GM18868 (cell line): ENCODE measurements at regions not wholly inside any gene's neighbourhood (a gene's known extent, or its start where the extent isn't known, plus 50 kb on each side); places are given as distances from the start of the nearest gene placed in this dataset.
"Not testable (repeated sequence)": the region's sequence is repeated elsewhere in the genome, so short reads cannot be mapped to it uniquely, and the experiment has no call there.

Experiments
- ATAC-seq: cut with Tn5 transposase; IDR thresholded peaks from one replicate; pipeline ENCODE4 v1.9.1; 2021; ENCODE audit warnings: mild to moderate bottlenecking, moderate library complexity; ENCODE audit not compliant: unreplicated experiment

DNA sequence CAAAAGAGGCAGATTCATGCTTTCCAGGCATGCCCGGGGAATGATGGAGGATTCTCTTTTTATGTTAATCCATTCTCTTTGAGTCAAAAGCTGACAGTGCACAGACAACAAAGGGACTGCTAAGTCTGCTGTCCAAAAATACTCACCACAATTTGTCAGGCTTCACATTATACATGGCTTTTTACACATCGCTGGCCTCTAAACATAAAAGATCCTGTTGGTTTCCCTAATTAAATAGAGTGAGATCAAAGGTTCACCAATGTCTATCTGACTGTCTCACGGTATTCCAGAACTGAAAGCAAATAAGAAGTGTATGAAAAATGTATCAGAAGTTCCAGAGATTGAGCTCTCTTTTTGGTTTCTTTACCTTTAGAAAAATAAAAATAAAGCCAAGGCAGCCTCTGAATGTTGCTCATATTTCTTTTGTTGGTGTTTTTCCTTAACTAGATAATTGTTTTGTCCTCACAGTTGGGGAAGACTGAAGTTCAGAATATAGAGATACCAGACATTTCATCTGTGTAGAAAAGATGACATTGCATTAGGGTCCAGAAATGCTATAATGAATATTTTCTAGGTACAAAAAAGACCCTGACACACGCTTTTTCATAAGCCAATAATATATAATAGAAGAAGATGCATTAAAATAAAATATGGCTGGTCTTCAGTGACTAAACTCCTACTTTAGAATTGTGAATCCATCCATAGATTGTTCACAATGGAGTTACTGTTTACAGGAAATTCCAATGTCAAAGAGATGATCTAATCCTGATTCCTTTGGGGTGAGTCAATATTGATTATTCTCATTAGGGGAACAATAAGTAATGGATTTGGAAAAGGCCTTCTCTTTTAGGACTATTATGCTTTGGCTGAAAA lies 688.2 kb upstream of the CDH6 start:
- no peak for ATAC-seq

DNA sequence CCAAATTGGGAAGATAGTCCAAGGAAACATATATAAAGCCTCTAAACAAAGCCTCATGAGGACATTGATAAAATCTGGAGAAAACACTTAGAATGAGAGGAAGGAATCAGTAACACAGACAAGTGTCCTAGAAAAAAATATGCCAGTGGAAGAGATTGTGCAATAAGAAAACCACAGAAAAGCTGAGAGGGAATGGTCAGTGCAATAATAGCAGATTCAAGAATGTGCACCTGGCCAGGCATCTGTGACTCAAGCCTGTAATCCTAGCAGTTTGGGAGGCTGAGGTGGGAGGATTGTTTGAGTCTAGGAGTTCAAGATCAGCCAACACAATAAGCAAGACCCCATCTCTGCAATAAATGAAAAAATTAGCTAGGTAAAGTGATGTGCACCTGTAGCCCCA lies 691.2 kb upstream of the CDH6 start:
- ATAC-seq: no peak

GRCh38 chr5:30501065-30501464 lies 692.4 kb upstream of the CDH6 start:
- ATAC-seq: no peak

GRCh38 chr5:30500513-30500912 lies 693.0 kb upstream of the CDH6 start:
- no peak for ATAC-seq

DNA sequence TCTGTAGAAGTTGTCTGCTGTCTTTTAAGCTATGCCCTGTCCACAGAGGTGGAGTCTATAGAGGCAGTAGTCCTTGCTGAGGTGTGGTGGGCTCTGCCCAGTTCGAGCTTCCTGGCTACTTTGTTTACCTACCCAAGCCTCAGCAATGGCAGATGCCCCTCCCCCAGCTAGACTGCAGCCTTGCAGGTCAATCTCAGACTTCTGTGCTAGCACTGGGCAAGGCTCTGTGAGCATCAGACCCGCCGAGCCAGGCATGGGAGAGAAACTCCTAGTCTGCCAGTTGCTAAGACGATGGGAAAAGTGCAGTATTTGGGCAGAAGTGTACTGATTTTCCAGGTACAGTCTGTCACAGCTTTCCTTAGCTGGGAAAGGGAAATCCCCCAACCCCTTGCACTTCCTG lies 694.1 kb upstream of the CDH6 start:
- ATAC-seq: no peak

- ATAC-seq: no peak
These were observed 694.5 kb upstream of the CDH6 start for GRCh38 chr5:30498972-30499371.

DNA sequence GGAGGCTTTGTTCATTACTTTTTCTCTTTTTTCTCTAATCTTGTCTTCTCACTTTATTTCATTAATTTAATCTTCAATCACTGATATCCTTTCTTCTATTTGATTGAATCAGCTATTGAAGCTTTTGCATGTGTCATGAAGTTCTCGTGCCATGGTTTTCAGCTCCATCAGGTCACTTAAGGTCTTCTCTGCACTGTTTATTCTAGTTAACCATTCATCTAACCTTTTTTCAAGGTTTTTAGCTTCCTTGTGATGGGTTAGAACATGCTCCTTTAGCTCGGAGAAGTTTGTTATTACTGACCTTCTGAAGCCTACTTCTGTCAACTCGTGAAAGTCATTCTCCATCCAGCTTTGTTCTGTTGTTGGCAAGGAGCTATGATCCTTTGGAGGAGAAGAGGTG lies 695.0 kb upstream of the CDH6 start:
- ATAC-seq: not testable (repeated sequence)

GRCh38 chr5:30494113-30494512 lies 699.4 kb upstream of the CDH6 start:
- not testable (repeated sequence) for ATAC-seq

DNA sequence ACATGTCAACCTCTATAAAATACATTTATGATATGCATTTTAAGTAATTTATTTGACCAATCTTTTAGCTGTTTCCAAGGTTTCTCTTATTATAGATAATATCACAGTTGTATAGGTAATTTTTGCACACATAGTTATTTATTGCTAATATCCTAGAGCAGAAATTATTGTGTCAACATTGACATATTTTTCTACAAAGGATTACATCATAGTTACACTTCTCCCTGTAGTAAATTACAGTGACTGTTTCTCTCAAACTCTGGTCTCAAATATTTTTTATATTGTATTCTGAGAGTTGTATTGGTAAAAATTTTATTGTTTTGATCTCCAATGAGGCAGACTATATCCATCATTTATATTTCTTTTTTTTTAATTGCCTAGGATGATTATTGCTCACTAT lies 714.4 kb upstream of the CDH6 start:
- no peak for ATAC-seq

- no peak for ATAC-seq
These were observed 718.1 kb upstream of the CDH6 start for GRCh38 chr5:30475429-30475828.

- ATAC-seq: no peak
These were observed 723.8 kb upstream of the CDH6 start for GRCh38 chr5:30469691-30470090.

GRCh38 chr5:30458681-30459080 lies 734.8 kb upstream of the CDH6 start:
- ATAC-seq: no peak

DNA sequence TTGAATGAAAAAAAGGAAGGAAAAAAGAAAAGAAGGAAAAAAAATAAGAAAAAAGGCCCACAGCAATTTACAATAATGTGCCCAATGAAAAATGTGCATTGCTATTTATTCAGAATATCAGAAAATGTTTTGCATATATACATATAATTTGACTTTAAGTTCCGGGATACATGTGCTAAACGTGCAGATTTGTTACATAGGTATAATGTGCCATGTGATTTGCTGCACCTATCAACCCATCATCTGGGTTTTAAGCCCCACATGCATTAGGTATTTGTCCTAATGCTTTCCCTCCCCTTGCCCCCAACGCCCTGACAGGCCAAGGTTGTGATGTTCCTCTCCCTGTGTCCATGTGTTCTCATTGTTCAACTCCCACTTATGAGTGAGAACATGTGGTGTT lies 738.0 kb upstream of the CDH6 start:
- not testable (repeated sequence) for ATAC-seq

GRCh38 chr5:30453168-30453567 lies 740.3 kb upstream of the CDH6 start:
- ATAC-seq: no peak

DNA sequence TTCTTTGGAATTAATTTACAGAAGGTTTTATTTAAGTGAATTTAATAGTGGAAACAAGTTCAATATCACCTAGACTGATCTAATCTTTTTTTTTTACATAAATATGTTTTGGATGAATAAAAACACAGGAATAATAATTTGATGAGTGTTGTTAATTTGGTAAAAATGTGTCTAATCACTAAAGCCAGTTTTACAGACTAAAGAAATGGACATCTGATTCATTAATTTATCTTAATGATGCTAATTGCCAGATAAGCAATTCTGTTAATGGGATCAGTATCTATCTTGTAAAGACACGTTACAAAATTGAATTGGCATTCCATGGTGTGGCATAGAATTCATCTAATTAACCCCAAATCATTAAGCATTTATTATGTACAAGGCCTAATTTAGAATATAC lies 743.3 kb upstream of the CDH6 start:
- ATAC-seq: no peak

DNA sequence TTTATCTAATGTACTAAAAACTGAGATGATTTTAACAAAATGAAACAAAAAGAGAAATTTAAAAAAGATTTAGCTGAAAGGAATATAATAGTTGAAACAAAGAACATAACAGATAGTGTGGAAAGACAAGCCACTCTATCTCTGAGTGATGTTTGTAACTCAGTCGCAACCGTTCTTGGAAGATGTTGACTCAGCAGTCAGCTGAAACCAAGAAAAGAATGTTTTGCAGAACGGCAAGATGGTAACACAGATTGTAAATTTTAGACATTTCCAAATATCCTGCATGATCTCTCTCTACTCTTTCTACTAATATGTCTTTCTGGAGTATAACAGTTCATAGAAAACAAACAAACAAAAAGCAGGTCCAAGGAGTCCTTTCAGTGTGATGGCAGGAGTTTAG lies 746.1 kb upstream of the CDH6 start:
- ATAC-seq: no peak

DNA sequence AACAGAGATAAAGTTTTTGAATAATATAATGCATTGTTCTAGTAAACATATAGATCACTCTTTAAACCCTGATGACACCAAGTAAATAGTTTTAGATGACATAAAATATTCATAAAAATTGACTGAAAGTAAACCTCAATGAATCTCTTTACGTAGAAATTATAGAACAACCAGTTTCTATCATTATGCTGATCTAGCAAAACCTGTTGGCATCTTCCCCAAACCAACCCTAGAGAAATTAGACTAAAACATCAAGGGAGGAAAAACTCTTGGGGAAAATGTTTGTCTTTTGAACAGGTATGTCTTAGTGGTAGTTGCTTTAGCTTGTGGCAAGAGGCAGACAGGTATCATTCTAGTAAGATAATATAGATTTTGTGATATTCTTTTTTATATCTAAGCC lies 747.0 kb upstream of the CDH6 start:
- no peak for ATAC-seq

- no peak for ATAC-seq
These were observed 754.7 kb upstream of the CDH6 start for GRCh38 chr5:30438785-30439184.

GRCh38 chr5:30436691-30437090 lies 756.8 kb upstream of the CDH6 start:
- no peak for ATAC-seq

- not testable (repeated sequence) for ATAC-seq
These were observed 764.5 kb upstream of the CDH6 start for GRCh38 chr5:30428866-30429407.

GRCh38 chr5:30414078-30414477 lies 779.4 kb upstream of the CDH6 start:
- ATAC-seq: no peak

DNA sequence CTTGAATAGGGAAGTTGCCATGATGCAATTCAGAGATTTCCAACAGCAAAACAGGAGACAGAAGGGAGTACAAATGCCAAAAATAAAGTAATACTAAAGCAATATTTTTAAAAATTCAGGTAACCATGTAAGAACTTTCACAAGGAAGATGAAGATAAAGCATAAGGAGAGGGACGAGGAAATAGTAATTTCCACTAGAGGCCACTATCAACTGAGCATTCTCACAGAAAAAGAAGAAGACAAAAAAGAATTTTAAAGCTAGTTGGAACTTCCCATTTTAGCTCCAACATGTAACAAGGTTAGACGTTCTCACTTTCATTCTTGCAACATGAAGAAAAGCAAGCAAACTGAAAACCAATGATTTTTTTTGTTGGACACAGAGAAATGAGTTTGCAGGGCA lies 779.9 kb upstream of the CDH6 start:
- ATAC-seq: no peak

GRCh38 chr5:30405821-30406220 lies 787.7 kb upstream of the CDH6 start:
- ATAC-seq: no peak
